ENCODE measurements at regions not wholly inside any gene's neighbourhood (a gene's known extent, or its start where the extent isn't known, plus 50 kb on each side); places are given as distances from the start of the nearest gene placed in this dataset.

GRCh38 chr10:128943111-128943510 lies 523.9 kb upstream of the MGMT start:
- Histone ChIP-seq H3K9ac (ENCODE audit: low read depth, low read length) (no peak overlapping the region), H3K4me1 (ENCODE audit: insufficient read depth, low read length) (no peaks in the 10 kb centered on the region), H3K27me3 (ENCODE audit: insufficient read depth, low read length) (no peaks in the 10 kb centered on the region), H3K4me3 (ENCODE audit: low read length) (no peak overlapping the region), H3K36me3 (ENCODE audit: insufficient read depth, low read length) (no peaks in the 10 kb centered on the region), H3K27ac (ENCODE audit: low read depth, low read length) (no peak overlapping the region), H3K9me3 (ENCODE audit: insufficient read depth, low read depth, low read length) (0 out of 2 replicates have a peak, but pooled peaks cover 4% of the 10 kb centered on the region)
- WGBS = 94% methylated on average over 6 of the region's 6 CpGs

DNA sequence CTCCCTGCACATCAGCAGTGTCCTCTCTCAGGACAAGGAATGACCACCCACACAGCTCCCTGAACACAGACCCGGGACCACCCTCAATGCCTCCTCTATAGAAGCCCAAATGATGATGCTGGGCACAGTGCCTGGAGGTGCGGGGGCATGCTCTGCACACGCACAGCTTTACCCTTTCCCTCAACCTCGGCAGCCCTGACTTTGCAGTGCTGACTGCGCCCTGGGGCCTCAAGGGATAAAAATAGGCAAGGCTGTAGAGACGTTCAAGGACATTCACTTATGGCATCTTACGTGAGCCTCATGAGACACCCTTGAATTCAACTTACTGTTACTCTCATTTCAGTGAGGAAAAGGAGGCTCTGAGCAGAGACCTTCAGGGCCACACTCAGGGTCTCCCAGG lies 521.6 kb upstream of the MGMT start:
- H3K4me1 ChIP-seq (ENCODE audit: insufficient read depth, low read length) = no peaks in the 10 kb centered on the region
- H3K36me3 ChIP-seq (ENCODE audit: insufficient read depth, low read length) = no peaks in the 10 kb centered on the region
- H3K27ac ChIP-seq (ENCODE audit: low read depth, low read length) = no peak overlapping the region
- 96% methylated on average over 7 of the region's 7 CpGs for WGBS
- H3K4me3 ChIP-seq (ENCODE audit: low read length) = no peak overlapping the region
- no peaks in the 10 kb centered on the region for H3K27me3 ChIP-seq (ENCODE audit: insufficient read depth, low read length)
- 0 out of 2 replicates have a peak, but pooled peaks cover 4% of the 10 kb centered on the region for H3K9me3 ChIP-seq (ENCODE audit: insufficient read depth, low read depth, low read length)
- H3K9ac ChIP-seq (ENCODE audit: low read depth, low read length) = no peak overlapping the region

DNA sequence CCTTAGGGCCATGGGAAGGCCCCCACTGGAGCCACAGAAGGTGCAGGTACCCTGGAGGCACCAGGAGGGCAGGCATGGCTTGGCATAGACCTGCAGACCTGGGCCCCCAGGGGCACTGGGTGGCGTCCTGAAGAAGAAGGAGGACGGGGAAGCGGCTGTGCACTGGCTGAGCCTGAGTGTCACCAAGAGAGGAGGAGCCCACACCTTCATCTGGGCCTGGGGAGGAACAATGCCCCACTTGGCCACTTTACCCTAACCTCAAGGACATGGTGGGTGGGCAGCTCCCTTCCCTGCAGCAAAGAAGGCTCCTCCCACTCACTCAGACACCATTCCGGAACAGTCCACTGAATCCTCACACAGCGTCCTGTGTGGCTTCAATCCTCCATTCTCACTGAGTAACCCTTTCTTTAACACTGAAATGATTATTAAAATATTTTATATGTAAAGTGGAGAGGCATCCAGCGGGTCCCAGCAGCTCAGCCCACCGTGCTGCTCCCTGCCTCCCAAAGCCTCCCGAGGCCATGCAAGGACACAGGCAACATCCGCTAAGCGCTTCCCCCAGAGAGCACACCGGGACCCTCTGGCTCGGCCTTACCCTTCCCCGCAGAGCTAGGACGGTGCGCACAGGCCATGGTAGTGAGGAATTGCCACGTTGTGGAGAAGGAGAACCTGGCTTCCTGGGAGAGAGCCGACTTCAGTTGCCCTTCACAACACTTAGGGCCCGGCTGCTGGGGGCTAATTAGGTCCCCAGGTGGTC lies 516.7 kb upstream of the MGMT start:
- 91% methylated on average over 18 of the region's 18 CpGs for WGBS
- H3K9ac ChIP-seq (ENCODE audit: low read depth, low read length) = no peak overlapping the region
- no peaks in the 10 kb centered on the region for H3K4me1 ChIP-seq (ENCODE audit: insufficient read depth, low read length)
- H3K4me3 ChIP-seq (ENCODE audit: low read length) = no peak overlapping the region
- H3K27ac ChIP-seq (ENCODE audit: low read depth, low read length) = no peak overlapping the region
- H3K36me3 ChIP-seq (ENCODE audit: insufficient read depth, low read length) = no peaks in the 10 kb centered on the region
- no peaks in the 10 kb centered on the region for H3K27me3 ChIP-seq (ENCODE audit: insufficient read depth, low read length)
- 0 out of 2 replicates have a peak, but pooled peaks cover 4% of the 10 kb centered on the region for H3K9me3 ChIP-seq (ENCODE audit: insufficient read depth, low read depth, low read length)

GRCh38 chr10:128950916-128951275 lies 516.1 kb upstream of the MGMT start:
- no peak overlapping the region for H3K27ac ChIP-seq (ENCODE audit: low read depth, low read length)
- H3K9ac ChIP-seq (ENCODE audit: low read depth, low read length) = no peak overlapping the region
- no peaks in the 10 kb centered on the region for H3K4me1 ChIP-seq (ENCODE audit: insufficient read depth, low read length)
- H3K36me3 ChIP-seq (ENCODE audit: insufficient read depth, low read length) = no peaks in the 10 kb centered on the region
- 0 out of 2 replicates have a peak, but pooled peaks cover 4% of the 10 kb centered on the region for H3K9me3 ChIP-seq (ENCODE audit: insufficient read depth, low read depth, low read length)
- no peaks in the 10 kb centered on the region for H3K27me3 ChIP-seq (ENCODE audit: insufficient read depth, low read length)
- WGBS = 94% methylated on average over 4 of the region's 4 CpGs
- no peak overlapping the region for H3K4me3 ChIP-seq (ENCODE audit: low read length)

DNA sequence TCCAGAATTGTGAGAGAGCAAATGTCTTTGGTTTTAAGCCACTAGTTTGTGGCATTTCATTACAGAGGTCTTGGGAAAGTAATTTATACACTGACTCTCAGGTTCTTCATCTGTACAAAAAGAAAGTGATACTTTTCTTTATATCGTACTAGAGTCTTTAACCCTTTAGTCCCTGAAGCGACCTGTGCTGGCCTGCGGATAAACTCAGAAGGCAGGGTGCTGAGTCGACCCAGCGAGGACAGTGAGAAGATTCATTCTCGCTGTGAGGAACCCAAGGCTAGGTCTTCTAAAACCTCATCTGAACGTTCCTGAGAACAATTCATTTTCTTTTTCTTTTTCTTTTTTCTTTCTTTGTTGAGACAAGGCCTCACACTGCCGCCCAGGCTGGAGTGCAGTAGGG lies 514.2 kb upstream of the MGMT start:
- Histone ChIP-seq H3K27ac (ENCODE audit: low read depth, low read length) (no peak overlapping the region), H3K9me3 (ENCODE audit: insufficient read depth, low read depth, low read length) (no peaks in the 10 kb centered on the region), H3K27me3 (ENCODE audit: insufficient read depth, low read length) (no peaks in the 10 kb centered on the region), H3K36me3 (ENCODE audit: insufficient read depth, low read length) (no peaks in the 10 kb centered on the region), H3K9ac (ENCODE audit: low read depth, low read length) (no peak overlapping the region), H3K4me1 (ENCODE audit: insufficient read depth, low read length) (no peaks in the 10 kb centered on the region), H3K4me3 (ENCODE audit: low read length) (no peak overlapping the region)
- 85% methylated on average over 8 of the region's 8 CpGs for WGBS

GRCh38 chr10:128956149-128956548 lies 510.9 kb upstream of the MGMT start:
- Histone ChIP-seq H3K4me3 (ENCODE audit: low read length) (no peak overlapping the region), H3K4me1 (ENCODE audit: insufficient read depth, low read length) (no peaks in the 10 kb centered on the region), H3K36me3 (ENCODE audit: insufficient read depth, low read length) (no peaks in the 10 kb centered on the region), H3K9ac (ENCODE audit: low read depth, low read length) (no peak overlapping the region), H3K27me3 (ENCODE audit: insufficient read depth, low read length) (no peaks in the 10 kb centered on the region), H3K9me3 (ENCODE audit: insufficient read depth, low read depth, low read length) (no peaks in the 10 kb centered on the region), H3K27ac (ENCODE audit: low read depth, low read length) (no peak overlapping the region)
- 98% methylated on average over 1 of the region's 1 CpG for WGBS

GRCh38 chr10:128957221-128957620 lies 509.8 kb upstream of the MGMT start:
- 58% methylated on average over 3 of the region's 4 CpGs for WGBS
- Histone ChIP-seq H3K36me3 (ENCODE audit: insufficient read depth, low read length) (no peaks in the 10 kb centered on the region), H3K4me3 (ENCODE audit: low read length) (no peak overlapping the region), H3K27me3 (ENCODE audit: insufficient read depth, low read length) (no peaks in the 10 kb centered on the region), H3K27ac (ENCODE audit: low read depth, low read length) (no peak overlapping the region), H3K9me3 (ENCODE audit: insufficient read depth, low read depth, low read length) (no peaks in the 10 kb centered on the region), H3K4me1 (ENCODE audit: insufficient read depth, low read length) (no peaks in the 10 kb centered on the region), H3K9ac (ENCODE audit: low read depth, low read length) (no peak overlapping the region)

DNA sequence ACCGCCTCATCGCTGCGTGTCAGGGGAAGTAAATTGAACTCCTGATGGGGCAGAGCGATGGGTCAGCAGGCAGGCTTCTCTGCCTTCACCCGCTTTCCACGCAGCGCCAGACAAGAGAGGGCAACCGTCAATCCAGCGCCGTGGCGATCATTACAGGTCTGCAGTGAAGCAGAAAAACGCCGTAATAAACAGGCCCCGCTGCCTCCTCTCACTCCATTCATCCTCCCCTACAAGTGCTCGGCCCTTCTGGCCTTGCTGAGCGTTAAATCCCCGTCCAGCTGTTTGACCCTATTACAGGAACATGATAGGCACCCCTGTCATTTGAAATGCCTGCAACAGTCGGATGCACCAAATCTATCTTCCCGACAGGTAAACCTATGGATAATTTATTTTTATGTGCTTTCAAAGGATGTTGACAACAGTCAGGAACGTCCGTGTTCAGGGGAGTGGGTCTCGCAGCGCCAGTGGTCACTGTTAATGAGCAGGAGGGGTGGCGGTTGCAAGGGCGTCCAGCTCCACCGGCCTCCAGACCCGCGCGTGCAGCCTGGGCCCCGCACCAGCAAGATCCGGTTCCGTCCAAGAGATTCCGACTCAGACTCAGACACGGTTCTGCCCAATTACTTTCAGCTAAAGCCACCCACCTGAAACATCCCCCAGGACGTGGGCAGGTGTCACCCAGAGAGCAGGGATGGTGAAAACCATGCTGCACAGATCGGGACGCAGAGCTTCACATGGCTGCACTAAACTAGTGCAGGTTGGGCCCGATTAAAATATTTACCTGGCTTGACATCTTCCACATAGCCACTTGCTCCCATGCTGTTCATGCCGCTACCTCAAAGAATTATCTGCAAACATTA lies 508.0 kb upstream of the MGMT start:
- Histone ChIP-seq H3K36me3 (ENCODE audit: insufficient read depth, low read length) (no peaks in the 10 kb centered on the region), H3K9me3 (ENCODE audit: insufficient read depth, low read depth, low read length) (no peaks in the 10 kb centered on the region), H3K9ac (ENCODE audit: low read depth, low read length) (no peak overlapping the region), H3K4me3 (ENCODE audit: low read length) (no peak overlapping the region), H3K4me1 (ENCODE audit: insufficient read depth, low read length) (no peaks in the 10 kb centered on the region), H3K27me3 (ENCODE audit: insufficient read depth, low read length) (no peaks in the 10 kb centered on the region), H3K27ac (ENCODE audit: low read depth, low read length) (no peak overlapping the region)
- 95% methylated on average over 39 of the region's 39 CpGs for WGBS

GRCh38 chr10:128959746-128960145 lies 507.3 kb upstream of the MGMT start:
- no peaks in the 10 kb centered on the region for H3K27me3 ChIP-seq (ENCODE audit: insufficient read depth, low read length)
- H3K4me1 ChIP-seq (ENCODE audit: insufficient read depth, low read length) = no peaks in the 10 kb centered on the region
- H3K9ac ChIP-seq (ENCODE audit: low read depth, low read length) = no peak overlapping the region
- H3K9me3 ChIP-seq (ENCODE audit: insufficient read depth, low read depth, low read length) = no peaks in the 10 kb centered on the region
- H3K27ac ChIP-seq (ENCODE audit: low read depth, low read length) = no peak overlapping the region
- no peaks in the 10 kb centered on the region for H3K36me3 ChIP-seq (ENCODE audit: insufficient read depth, low read length)
- WGBS = 97% methylated on average over 7 of the region's 7 CpGs
- H3K4me3 ChIP-seq (ENCODE audit: low read length) = no peak overlapping the region

GRCh38 chr10:128960517-128960916 lies 506.5 kb upstream of the MGMT start:
- H3K9ac ChIP-seq (ENCODE audit: low read depth, low read length) = no peak overlapping the region
- H3K27me3 ChIP-seq (ENCODE audit: insufficient read depth, low read length) = no peaks in the 10 kb centered on the region
- WGBS = 86% methylated on average over 7 of the region's 8 CpGs
- H3K27ac ChIP-seq (ENCODE audit: low read depth, low read length) = no peak overlapping the region
- no peaks in the 10 kb centered on the region for H3K4me1 ChIP-seq (ENCODE audit: insufficient read depth, low read length)
- no peak overlapping the region for H3K4me3 ChIP-seq (ENCODE audit: low read length)
- H3K9me3 ChIP-seq (ENCODE audit: insufficient read depth, low read depth, low read length) = no peaks in the 10 kb centered on the region
- no peaks in the 10 kb centered on the region for H3K36me3 ChIP-seq (ENCODE audit: insufficient read depth, low read length)

DNA sequence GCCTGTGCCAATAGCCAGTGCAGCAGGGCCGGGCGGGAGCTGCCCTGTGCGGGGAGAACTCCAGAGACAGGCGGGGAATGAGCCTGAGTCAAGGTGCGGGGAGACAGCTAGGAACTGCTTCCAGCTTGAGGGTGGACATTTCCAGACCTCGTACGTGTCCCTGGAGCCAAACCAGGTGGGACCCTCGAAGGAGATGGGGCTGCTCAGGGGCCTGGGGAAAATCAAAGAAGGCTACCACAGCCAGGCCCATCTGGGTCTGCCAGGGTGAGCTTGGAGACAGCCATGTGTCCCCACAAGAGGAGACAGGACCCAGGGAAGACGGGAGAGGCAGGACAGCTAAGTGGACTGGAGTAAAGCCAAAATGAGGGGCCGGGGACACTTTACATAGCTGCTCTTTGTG lies 504.9 kb upstream of the MGMT start:
- Histone ChIP-seq H3K27ac (ENCODE audit: low read depth, low read length) (no peak overlapping the region), H3K4me3 (ENCODE audit: low read length) (no peak overlapping the region), H3K36me3 (ENCODE audit: insufficient read depth, low read length) (no peaks in the 10 kb centered on the region), H3K9ac (ENCODE audit: low read depth, low read length) (no peak overlapping the region), H3K4me1 (ENCODE audit: insufficient read depth, low read length) (no peaks in the 10 kb centered on the region), H3K9me3 (ENCODE audit: insufficient read depth, low read depth, low read length) (no peaks in the 10 kb centered on the region), H3K27me3 (ENCODE audit: insufficient read depth, low read length) (no peaks in the 10 kb centered on the region)
- WGBS = 92% methylated on average over 10 of the region's 10 CpGs
